Right kidney (tissue), 1 donor: ENCODE measurements at regions not wholly inside any gene's neighbourhood (a gene's known extent, or its start where the extent isn't known, plus 50 kb on each side); places are given as distances from the start of the nearest gene placed in this dataset.
"Not testable (repeated sequence)": the region's sequence is repeated elsewhere in the genome, so short reads cannot be mapped to it uniquely, and the experiment has no call there.

Experiments used
- DNase-seq: peaks from one replicate; pipeline ENCODE4 v3.0.0-alpha.2; 2016

- DNase-seq: no peak
Observed at GRCh38 chr18:29501952-29502351, 1325.0 kb upstream of the CDH2 start.

DNA sequence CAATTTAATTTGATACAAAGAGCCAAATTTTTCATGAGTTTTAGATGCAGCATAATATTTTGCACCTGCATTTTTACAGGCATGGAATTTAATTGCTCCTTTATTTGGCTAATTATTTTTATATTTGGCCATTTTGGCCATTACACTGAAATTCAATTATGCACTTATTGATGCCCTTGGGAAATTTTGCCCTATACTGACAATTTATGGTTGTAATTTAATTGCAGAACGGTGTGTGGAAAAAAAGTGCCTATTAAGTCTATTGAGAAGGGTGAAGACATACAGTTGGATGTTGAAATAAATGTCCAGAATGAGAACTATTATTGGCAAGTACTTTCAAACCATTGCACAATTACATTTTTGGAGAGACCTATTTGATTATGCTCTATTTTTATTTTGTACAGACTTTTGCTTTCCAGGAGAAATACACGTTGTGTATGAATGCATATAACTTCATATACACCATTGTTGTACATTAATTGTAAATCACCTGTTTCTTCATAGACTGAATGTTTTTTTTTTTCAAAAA, 1319.3 kb upstream of the CDH2 start:
- no peak for DNase-seq

GRCh38 chr18:29494371-29494770, 1317.4 kb upstream of the CDH2 start:
- DNase-seq: no peak

- DNase-seq: no peak
Observed at GRCh38 chr18:29491907-29492306, 1315.0 kb upstream of the CDH2 start.

- DNase-seq: no peak
Observed at GRCh38 chr18:29488617-29489016, 1311.7 kb upstream of the CDH2 start.

GRCh38 chr18:29465526-29465925, 1288.6 kb upstream of the CDH2 start:
- no peak for DNase-seq

DNA sequence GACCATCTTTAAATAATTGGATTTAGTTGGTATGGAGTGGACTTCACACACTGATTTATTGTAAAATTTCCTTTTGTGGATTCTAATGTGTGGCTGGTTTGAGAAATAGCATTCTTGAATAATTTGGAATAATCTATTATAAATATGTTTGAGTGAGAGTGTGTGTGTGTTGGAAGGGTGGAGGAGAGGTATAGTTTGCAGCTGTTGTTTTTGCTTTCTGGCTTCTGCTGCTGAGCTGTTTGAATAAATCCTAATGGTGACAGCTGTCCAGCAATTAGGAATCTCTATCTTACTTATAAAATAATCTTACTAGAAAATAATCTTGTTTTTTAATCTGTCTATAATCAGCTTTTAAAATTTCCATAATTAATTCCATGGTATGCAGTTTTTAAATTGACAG, 1283.0 kb upstream of the CDH2 start:
- no peak for DNase-seq

DNA sequence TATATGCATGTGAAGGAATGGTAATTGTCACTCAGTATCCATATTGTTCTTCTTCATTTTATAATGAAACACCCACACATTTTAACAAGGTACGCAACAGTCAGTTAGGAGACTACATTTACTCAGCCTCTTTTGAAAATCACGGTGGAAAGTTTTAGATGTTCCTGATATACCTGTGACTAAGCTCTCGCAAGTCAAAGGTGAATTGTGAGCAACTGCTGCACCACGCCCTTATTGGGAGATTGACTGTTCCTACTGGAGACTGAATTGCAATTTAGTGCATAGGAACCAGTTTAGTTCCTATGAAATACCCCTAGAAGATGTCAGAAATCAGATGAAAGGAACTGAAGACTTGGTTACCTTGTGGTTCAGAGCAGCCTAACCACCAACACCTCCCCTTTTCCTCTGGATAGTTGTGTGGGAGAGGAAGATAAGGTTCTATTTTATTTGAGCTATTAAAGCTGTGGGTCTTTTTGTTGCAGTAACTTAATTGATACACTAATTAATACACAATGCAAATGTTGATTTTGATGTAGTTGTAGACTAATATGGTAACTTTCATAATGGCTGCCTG, 1280.5 kb upstream of the CDH2 start:
- DNase-seq: no peak

DNA sequence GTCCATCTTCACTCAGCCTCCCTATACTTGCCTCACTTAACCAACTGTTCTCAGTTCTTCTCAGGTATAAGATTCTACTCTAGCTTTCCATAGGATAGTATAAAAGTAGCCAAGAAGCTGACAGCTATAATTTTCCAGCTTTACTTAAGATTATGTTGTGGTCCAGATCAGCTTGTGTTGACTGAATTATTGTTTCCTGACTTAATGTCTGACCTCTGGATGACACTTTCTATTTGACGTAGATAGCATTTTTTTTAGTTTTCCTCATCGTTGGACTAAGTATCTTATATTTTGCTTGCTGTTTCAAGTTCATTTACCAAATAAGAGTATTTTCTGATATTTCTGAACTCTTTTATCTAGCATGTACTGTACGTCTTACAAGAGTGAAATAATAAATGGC, 1272.5 kb upstream of the CDH2 start:
- DNase-seq: no peak

GRCh38 chr18:29439398-29439797, 1262.5 kb upstream of the CDH2 start:
- no peak for DNase-seq

GRCh38 chr18:29436459-29436858, 1259.5 kb upstream of the CDH2 start:
- no peak for DNase-seq

DNA sequence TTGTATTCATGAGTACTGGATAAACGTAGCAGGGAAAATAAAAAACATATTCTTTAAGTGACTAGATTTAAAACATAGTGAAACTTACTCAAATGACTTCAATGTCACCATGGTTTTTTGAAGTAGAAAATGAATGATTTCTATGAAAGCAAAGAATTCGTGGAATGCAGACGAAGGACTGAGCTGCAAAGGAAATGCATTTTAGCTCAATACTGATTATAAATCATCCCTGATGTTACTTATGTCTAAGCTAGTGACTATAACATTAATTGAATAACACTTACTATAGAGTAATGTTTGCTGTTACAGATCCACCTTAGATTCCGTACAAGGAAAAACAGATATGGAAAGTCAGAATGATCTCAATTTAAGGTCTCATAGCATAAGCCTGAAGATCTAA, 1257.7 kb upstream of the CDH2 start:
- no peak for DNase-seq

DNA sequence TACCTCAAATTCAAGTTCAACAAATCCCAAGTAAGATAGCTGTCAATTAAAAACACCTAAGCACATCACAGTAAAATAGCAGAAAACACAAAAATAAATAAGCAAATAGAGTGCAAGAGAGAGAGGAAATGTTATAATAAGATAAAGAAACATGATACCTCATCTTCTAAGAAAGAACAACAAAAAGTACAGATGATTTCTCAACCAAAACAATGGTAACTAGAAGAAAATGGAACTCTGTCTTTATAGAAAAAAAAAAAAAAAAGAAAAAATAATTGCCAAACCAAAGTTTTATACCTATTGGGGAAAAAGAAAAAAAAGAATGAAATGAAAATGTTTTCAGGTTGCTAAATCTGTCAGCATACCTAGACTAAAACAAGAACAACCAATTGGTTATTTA, 1253.5 kb upstream of the CDH2 start:
- DNase-seq: no peak

GRCh38 chr18:29418136-29418535, 1241.2 kb upstream of the CDH2 start:
- no peak for DNase-seq

DNA sequence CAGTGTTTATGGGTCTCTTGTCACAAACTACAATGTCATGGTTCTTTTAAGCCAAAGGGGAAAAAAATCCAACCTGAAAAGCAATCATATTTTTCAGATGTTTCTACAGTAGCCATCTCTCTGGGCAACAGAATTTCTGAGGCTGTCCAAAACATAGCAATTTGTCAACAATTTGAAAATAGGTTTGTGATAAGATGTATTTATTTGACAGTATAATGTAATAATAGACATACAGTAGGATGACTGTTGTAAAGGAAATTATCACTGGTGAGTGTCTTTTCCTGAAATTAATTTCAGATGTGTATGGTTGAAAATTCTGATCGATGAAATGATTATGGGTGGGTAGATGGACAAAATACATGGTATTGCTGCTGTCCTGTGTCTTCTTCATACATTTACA, 1230.1 kb upstream of the CDH2 start:
- no peak for DNase-seq

DNA sequence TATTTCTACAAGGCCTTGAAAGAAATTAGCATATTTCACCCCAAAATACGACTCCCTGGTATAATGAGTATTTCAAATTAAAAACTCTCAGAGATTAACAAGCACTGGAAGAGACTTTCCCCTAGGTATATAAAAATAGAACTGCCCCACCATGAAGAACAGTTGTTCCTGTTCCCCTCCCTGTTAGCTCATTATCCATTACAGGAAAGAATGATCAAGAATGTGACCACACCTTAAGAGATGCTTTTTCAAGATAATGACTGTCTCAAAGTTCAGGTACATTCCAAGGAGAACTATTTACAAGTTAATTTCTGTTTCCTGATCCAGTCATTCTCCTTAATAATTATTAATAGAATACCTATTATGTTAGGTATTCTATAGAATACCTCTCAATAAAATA, 1220.6 kb upstream of the CDH2 start:
- no peak for DNase-seq

GRCh38 chr18:29383311-29384273, 1206.7 kb upstream of the CDH2 start:
- DNase-seq: no peak

DNA sequence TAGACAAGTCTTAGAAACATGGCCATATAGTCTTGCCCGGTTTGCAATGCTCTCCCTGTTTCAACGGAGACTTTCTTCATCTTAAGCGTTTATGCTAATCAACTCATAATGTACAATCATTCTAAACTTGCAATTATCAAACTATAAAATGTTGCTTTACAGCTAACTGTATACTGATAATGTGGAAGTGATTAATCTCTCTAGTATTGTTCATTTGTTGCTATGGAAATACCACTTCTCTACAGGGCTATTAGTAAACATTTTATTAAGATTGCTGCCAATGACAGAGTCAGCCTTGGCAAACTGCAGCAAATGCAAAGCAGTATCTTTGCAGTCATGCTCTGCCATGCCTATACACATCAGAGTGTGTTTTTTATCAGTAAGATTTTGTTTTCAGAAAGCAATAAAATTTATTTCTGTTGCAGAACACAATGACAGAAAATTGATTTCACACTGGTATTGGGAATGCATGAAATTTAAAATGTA, 1201.8 kb upstream of the CDH2 start:
- no peak for DNase-seq

- no peak for DNase-seq
Observed at GRCh38 chr18:29377346-29377745, 1200.4 kb upstream of the CDH2 start.

DNA sequence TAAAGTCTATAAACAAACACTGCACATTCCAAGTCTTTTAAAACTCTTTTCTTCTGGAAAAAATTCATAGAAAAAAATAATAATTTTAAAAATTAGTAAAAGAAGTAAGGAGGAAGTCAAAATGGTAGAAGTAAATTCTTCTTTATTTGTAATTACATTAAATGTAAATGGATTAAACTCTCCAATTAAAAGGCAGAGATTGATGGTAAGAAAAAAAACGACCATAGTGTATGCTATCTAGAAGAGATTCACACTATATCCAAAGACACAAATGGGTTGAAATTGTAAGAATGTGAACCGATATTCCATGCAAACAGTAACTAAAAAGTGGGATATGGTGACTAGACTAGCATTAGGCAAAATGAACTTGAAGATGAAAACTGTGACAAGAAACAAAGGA, 1196.1 kb upstream of the CDH2 start:
- DNase-seq: no peak

- no peak for DNase-seq
Observed at GRCh38 chr18:29361843-29362242, 1184.9 kb upstream of the CDH2 start.

DNA sequence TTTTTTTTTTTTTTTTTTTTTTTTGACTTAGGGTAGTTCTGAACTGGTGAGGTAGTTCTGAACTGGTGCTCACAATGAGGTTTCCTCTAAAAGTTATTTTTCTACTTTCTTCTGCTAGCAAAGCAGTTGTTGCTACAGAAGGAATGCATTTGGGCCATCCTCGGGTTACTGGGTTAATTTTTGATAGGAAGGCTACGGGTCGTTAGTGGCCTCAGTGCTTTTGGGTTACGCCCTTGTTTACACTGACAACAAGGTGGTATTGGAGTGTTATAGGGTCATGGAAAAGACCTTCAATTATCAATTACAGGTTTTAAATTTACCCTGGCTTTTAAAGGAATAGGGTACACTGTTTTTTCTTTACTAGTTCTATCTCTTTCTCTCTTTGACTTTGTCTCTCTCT, 1183.7 kb upstream of the CDH2 start:
- not testable (repeated sequence) for DNase-seq

- not testable (repeated sequence) for DNase-seq
Observed at GRCh38 chr18:29359222-29359621, 1182.3 kb upstream of the CDH2 start.

- DNase-seq: no peak
Observed at GRCh38 chr18:29351171-29351570, 1174.2 kb upstream of the CDH2 start.
